Hematopoietic multipotent progenitor cell treated with erythropoietin and hydrocortisone succinate and interleukin-3 and kit ligand, for 8 days (in vitro differentiated cells): ENCODE measurements at regions not wholly inside any gene's neighbourhood (a gene's known extent, or its start where the extent isn't known, plus 50 kb on each side); places are given as distances from the start of the nearest gene placed in this dataset.
"Not testable (repeated sequence)": the region's sequence is repeated elsewhere in the genome, so short reads cannot be mapped to it uniquely, and the experiment has no call there.

Source experiments
- DNase-seq: peaks from one replicate; pipeline ENCODE4 v3.0.0-alpha.2; 2015

GRCh38 chr5:56731473-56731872, 83.9 kb upstream of the MAP3K1 start:
- DNase-seq = not testable (repeated sequence)

GRCh38 chr5:56729488-56729887, 85.9 kb upstream of the MAP3K1 start:
- DNase-seq = no peak

- no peak for DNase-seq
These were observed 89.5 kb upstream of the MAP3K1 start for GRCh38 chr5:56725711-56726411.

- DNase-seq = not testable (repeated sequence)
These were observed 90.5 kb upstream of the MAP3K1 start for GRCh38 chr5:56724857-56725256.

- no peak for DNase-seq
These were observed 93.0 kb upstream of the MAP3K1 start for GRCh38 chr5:56722317-56722716.

GRCh38 chr5:56717253-56717987, 97.9 kb upstream of the MAP3K1 start:
- DNase-seq = peak; percentile 14

- no peak for DNase-seq
These were observed 99.4 kb upstream of the MAP3K1 start for GRCh38 chr5:56715986-56716385.

GRCh38 chr5:56712895-56713591, 102.3 kb upstream of the MAP3K1 start:
- DNase-seq = peak; percentile 75

GRCh38 chr5:56710826-56711590, 104.3 kb upstream of the MAP3K1 start:
- DNase-seq = no peak

- DNase-seq = no peak
These were observed 108.8 kb upstream of the MAP3K1 start for GRCh38 chr5:56706504-56706903.

- DNase-seq = no peak
These were observed 110.1 kb upstream of the MAP3K1 start for GRCh38 chr5:56705217-56705616.

- no peak for DNase-seq
These were observed 111.4 kb upstream of the MAP3K1 start for GRCh38 chr5:56703952-56704351.

GRCh38 chr5:56700711-56701110, 114.6 kb upstream of the MAP3K1 start:
- DNase-seq = no peak

- DNase-seq = no peak
These were observed 115.8 kb upstream of the MAP3K1 start for GRCh38 chr5:56699538-56699937.

GRCh38 chr5:56698463-56699381, 116.6 kb upstream of the MAP3K1 start:
- DNase-seq = no peak

GRCh38 chr5:56696900-56697299, 118.4 kb upstream of the MAP3K1 start:
- no peak for DNase-seq

- DNase-seq = no peak
These were observed 122.1 kb upstream of the MAP3K1 start for GRCh38 chr5:56693220-56693579.

- peak; percentile 25 for DNase-seq
These were observed 122.8 kb upstream of the MAP3K1 start for GRCh38 chr5:56692359-56693219.

- peak; percentile 90 for DNase-seq
These were observed 126.9 kb upstream of the MAP3K1 start for GRCh38 chr5:56688402-56688801.

- DNase-seq = no peak
These were observed 128.8 kb upstream of the MAP3K1 start for GRCh38 chr5:56686337-56687195.
